K562 (cell line): ENCODE measurements at regions not wholly inside any gene's neighbourhood (a gene's known extent, or its start where the extent isn't known, plus 50 kb on each side); places are given as distances from the start of the nearest gene placed in this dataset.
"Not testable (repeated sequence)": the region's sequence is repeated elsewhere in the genome, so short reads cannot be mapped to it uniquely, and the experiment has no call there.

Experiments
- ADNP ChIP-seq: fragments of 200-800 bp; sonication (Bioruptor generic); IDR thresholded peaks from 2 replicates; pipeline ENCODE4 v1.6.1; 2016; ENCODE audit warnings: missing genetic modification characterization, missing compliant biosample characterization
- CHD2 ChIP-seq: IDR thresholded peaks from 2 replicates; pipeline ENCODE4 v1.6.1; 2011; ENCODE audit warnings: low read depth, low read length
- CREB5 ChIP-seq: fragments of 250-450 bp; sonication (Bioruptor Pico); IDR thresholded peaks from 2 replicates; pipeline ENCODE4 v1.5.0; 2020; ENCODE audit warnings: mild to moderate bottlenecking
- GATAD2A ChIP-seq: fragments of 450-650 bp; IDR thresholded peaks from 2 replicates; pipeline ENCODE4 v1.6.1; 2017
- JUND ChIP-seq, 2 experiments: IDR thresholded peaks; 2 replicates in 1 of 2; 3 replicates in 1 of 2; pipeline ENCODE4 v1.6.1; 2011; ENCODE audit warnings: borderline replicate concordance in 2 of 2, low read depth in 2 of 2, low read length in 2 of 2, improper control_type of control experiment in 1 of 2, missing biosample characterization in 1 of 2, missing genetic modification characterization in 1 of 2, missing genetic modification reagents in 1 of 2
- MLX ChIP-seq, 2 experiments: fragments of 450-650 bp in 1 of 2; sonication (generic) in 1 of 2; formaldehyde crosslinking; conservative IDR thresholded peaks; 2 replicates each; pipeline versions ENCODE4 v1.4.0 to v1.8.1; 2020 to 2022; ENCODE audit warnings: mild to moderate bottlenecking in 1 of 2, missing genetic modification reagents in 1 of 2
- MYC ChIP-seq, 2 experiments: fragments of 250-450 bp in 1 of 2; sonication (Bioruptor Pico) in 1 of 2; IDR thresholded peaks; 2 replicates each; pipeline versions ENCODE4 v1.5.1 to v1.6.1; 2012 to 2021; ENCODE audit warnings: low read depth in 2 of 2, borderline replicate concordance in 1 of 2, improper control_type of control experiment in 1 of 2, low read length in 1 of 2, mild to moderate bottlenecking in 1 of 2, moderate library complexity in 1 of 2
- POLR2AphosphoS2 ChIP-seq: IDR thresholded peaks from 2 replicates; pipeline ENCODE4 v1.6.1; 2012; ENCODE audit warnings: low read length, improper control_type of control experiment
- RCOR1 ChIP-seq, 2 experiments: IDR thresholded peaks; 2 replicates each; pipeline ENCODE4 v1.6.1; 2012; ENCODE audit warnings: low read depth in 2 of 2, low read length in 2 of 2, borderline replicate concordance in 1 of 2, improper control_type of control experiment in 1 of 2
- SPI1 ChIP-seq: IDR thresholded peaks from 2 replicates; pipeline ENCODE4 v1.6.1; 2011; ENCODE audit warnings: low read depth, low read length, control low read depth, borderline replicate concordance
- TAF7 ChIP-seq: fragments of 450-650 bp; IDR thresholded peaks from 2 replicates; pipeline ENCODE4 v1.6.1; 2016; ENCODE audit warnings: missing genetic modification characterization, missing compliant biosample characterization
- ZBTB1 ChIP-seq: sonication (generic); formaldehyde crosslinking; IDR thresholded peaks from 2 replicates; pipeline ENCODE4 v1.8.1; 2023; ENCODE audit warnings: missing genetic modification reagents, low read depth, mild to moderate bottlenecking, borderline replicate concordance
- ZNF175 ChIP-seq: fragments of 200-800 bp; sonication (Bioruptor generic); IDR thresholded peaks from 2 replicates; pipeline ENCODE4 v1.6.1; 2016; ENCODE audit warnings: low read depth, mild to moderate bottlenecking, missing genetic modification characterization, missing compliant biosample characterization

- TF ChIP-seq ZNF175 (CRISPR knock-in tag); ADNP (tag); MYC (IDR thresholded peaks at IDR 0.05; ENCODE audit: low read depth, low read length); MYC (CRISPR knock-in tag; IDR thresholded peaks at IDR 0.05; ENCODE audit: borderline replicate concordance, low read depth); SPI1; CREB5 (CRISPR knock-in tag); JUND (IDR thresholded peaks at IDR 0.05; ENCODE audit: borderline replicate concordance, low read depth, low read length); JUND (tag; IDR thresholded peaks at IDR 0.05; ENCODE audit: borderline replicate concordance, low read depth, low read length); GATAD2A; RCOR1 (IDR thresholded peaks at IDR 0.05; ENCODE audit: borderline replicate concordance in 1 of 2, low read depth in 2 of 2, low read length in 2 of 2); ZBTB1 (CRISPR knock-in tag); CHD2; TAF7 (tag); POLR2AphosphoS2; MLX (CRISPR knock-in tag; conservative IDR thresholded peaks at IDR 0.05): not testable (repeated sequence)
These were observed 93.4 kb upstream of the DPP6 start for GRCh38 chr7:153958789-153959188.
